HG03095 (cell line): ENCODE measurements at regions not wholly inside any gene's neighbourhood (a gene's known extent, or its start where the extent isn't known, plus 50 kb on each side); places are given as distances from the start of the nearest gene placed in this dataset.
"Not testable (repeated sequence)": the region's sequence is repeated elsewhere in the genome, so short reads cannot be mapped to it uniquely, and the experiment has no call there.

Source experiments
- ATAC-seq: cut with Tn5 transposase; IDR thresholded peaks from one replicate; pipeline ENCODE4 v1.9.1; 2021; ENCODE audit warnings: moderate library complexity; ENCODE audit not compliant: unreplicated experiment

GRCh38 chr3:19825193-19825592 is 108.8 kb downstream of the EFHB start:
- no peak for ATAC-seq

GRCh38 chr3:19822805-19823204 is 111.2 kb downstream of the EFHB start:
- ATAC-seq: no peak

GRCh38 chr3:19816631-19817030 is 117.4 kb downstream of the EFHB start:
- no peak for ATAC-seq

- no peak for ATAC-seq
These were observed 118.2 kb downstream of the EFHB start for GRCh38 chr3:19815805-19816204.

DNA sequence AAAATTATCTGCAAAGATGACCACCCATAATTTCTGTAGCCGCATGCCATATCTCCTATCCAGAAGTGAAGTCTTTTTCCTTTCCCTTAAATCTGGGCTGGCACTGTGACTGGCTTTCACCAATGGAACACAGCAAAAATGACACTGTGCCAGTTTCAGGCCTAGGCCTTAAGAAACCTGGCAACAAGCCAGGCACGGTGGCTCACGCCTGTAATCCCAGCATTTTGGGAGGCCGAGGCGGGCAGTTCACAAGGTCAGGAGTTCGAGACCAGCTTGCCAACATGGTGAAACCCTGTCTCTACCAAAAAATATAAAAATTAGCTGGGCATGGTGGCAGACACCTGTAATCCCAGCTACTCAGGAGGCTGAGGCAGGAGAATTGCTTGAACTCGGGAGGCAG is 120.3 kb downstream of the EFHB start:
- not testable (repeated sequence) for ATAC-seq

GRCh38 chr3:19811689-19812088 is 122.3 kb downstream of the EFHB start:
- ATAC-seq: no peak

GRCh38 chr3:19808834-19809233 is 125.2 kb downstream of the EFHB start:
- ATAC-seq: no peak

DNA sequence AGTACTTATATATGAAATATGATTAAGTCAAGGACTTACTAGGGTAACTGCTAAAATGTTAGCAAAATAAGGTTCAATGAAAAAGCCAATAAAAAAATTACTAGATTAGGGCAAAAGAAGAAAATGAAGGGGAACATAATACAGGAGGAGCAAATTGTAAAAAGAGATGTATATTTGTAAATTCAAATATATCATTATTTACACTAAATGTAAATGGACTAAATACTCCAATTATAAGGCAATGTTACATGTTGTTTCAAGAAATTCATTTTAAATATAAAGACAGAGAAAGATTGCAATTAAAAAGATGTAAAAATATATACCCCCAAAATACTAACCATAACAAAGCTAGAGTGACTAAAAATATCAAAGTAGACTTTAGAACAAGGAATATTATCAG is 134.1 kb downstream of the EFHB start:
- no peak for ATAC-seq

- no peak for ATAC-seq
These were observed 134.9 kb downstream of the EFHB start for GRCh38 chr3:19799115-19799514.

GRCh38 chr3:19798324-19798723 is 135.7 kb downstream of the EFHB start:
- ATAC-seq: no peak

GRCh38 chr3:19792388-19792787 is 141.6 kb downstream of the EFHB start:
- no peak for ATAC-seq

GRCh38 chr3:19775765-19776164 is 158.3 kb downstream of the EFHB start:
- no peak for ATAC-seq

DNA sequence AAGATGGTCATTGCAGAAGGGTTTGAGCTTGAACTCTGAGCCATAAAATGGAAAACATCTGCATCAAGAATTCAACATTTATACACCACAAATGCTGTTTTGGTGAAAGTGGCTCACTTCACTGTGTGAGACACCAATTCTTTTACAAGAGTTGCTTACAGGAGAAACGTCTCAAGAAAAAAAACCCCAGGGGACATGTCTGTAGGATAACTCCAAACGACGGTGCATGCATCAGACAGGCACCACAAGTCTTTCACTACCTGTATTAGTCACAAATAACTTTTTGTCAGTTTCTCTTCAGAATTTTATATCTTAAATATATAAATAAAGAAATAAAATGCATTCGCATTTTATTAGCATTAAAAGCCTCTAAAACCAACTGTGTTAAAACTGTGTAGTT is 164.3 kb downstream of the EFHB start:
- ATAC-seq: peak; percentile 63

DNA sequence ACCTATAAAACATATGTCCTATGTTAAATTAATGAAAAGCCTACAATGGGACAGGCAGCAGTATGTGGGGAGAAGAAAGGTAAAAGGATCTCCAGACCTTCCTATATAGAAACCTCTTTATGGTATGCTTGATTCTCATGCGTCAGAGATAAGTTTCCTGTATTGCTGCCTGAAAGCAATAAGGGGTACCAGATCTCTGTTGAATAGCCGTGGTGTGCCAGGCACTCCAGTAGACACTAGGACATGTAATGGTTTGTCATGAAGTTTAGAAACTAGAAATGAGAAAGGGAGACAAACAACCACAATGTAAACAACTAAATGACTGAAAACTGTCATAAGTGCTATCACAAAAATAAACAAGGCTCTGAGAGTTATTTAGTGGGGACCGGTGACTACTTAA is 168.1 kb downstream of the EFHB start:
- no peak for ATAC-seq

- no peak for ATAC-seq
These were observed 176.2 kb downstream of the EFHB start for GRCh38 chr3:19757773-19758172.

GRCh38 chr3:19749448-19750017 is 184.5 kb downstream of the EFHB start:
- ATAC-seq: no peak

DNA sequence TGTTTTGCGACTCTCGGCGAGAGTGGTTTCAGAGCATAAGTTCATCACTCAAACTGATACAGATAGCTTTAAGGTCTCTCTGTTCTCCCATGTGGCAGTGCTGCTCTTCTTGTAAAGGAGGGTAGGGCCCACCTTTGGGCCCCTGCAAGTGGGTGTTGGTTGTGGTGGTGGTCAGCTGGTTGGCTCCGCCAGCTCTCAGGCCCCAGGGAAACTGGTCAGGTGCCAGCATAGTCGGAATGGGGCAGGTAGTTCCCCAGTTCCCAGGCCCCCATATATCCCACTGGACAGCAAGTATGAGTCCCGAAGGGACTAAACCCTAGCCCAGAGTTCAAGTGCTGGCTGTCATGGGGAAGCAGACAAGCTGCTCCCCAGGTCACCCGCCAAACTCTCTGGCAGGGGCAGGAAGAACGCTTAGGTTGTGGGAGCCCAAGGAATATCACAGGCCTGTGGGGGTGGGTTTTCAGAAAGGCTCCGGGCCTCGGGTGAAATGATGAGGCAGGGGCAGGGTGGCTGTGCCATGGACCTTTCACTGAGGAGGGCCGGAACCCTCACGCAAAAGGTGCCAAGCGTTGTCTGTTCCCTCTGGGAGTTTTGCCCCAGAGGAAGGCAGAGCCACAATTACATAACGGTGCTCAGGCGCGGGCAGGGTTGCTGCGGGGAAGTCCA is 185.1 kb downstream of the EFHB start:
- no peak for ATAC-seq

- no peak for ATAC-seq
These were observed 190.0 kb downstream of the EFHB start for GRCh38 chr3:19744047-19744446.

GRCh38 chr3:19742935-19743334 is 191.1 kb downstream of the EFHB start:
- ATAC-seq: no peak

DNA sequence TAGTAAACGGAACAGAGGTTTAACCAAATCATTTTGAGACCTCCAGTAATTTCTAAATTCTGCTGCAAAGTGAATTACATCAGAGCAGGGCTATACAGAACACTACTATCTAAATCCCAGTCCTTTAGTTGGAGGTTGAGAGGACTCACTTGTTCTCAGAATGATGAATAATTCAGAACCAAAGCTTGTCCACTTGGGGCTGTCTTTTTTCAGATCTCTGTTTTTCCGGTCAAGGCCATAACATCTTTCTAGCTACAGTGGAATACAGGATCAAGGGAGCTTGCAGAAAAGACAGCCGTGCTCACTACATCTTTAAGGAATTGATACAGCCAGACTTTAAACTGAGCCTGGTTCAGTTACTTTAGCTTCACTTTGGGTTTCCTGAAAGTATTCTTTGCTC is 194.5 kb downstream of the EFHB start:
- ATAC-seq: no peak

GRCh38 chr3:19738846-19739245 is 195.2 kb downstream of the EFHB start:
- ATAC-seq: no peak

DNA sequence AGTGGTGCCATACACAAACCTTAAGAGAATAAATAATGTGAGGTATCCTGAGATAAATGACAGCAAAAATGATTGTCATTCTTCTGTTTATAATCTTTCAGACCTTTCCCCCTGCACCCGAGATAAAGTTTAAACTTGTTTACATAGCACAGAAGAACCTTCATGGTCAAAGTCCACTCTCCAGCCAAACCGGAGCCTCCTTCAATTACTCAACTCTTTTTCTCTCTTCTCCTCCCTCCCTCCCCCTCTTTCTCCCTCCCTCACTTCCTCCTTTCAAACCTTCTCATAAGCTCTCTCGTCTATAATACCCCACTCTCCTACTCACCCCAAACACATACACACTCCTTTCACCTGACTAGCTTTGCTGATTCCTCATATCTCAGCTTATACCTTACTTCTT is 198.9 kb downstream of the EFHB start:
- no peak for ATAC-seq

DNA sequence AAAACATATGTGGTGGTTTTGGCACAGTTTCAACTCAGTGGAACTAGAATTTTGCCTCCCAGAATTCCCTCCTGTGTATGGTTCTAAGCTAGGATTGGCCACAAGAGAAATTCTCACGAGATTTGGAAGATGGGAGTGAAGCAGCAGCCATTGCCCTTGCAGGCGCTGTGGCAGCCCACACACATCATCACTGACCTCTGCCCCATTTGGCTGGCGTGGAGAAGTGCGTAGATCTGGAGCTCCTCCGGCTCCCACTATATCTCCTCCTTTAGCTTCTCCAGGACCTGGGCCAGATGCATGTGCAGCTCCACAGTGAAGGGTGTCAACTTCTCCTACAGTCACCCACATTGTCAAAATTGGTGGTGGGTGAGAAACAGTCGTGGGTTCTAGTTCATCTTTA is 199.6 kb downstream of the EFHB start:
- no peak for ATAC-seq
